ENCODE measurements at regions not wholly inside any gene's neighbourhood (a gene's known extent, or its start where the extent isn't known, plus 50 kb on each side); places are given as distances from the start of the nearest gene placed in this dataset.
A peak's percentile ranks its signal among the peaks of the same experiment; 100 is the strongest.
"Not testable (repeated sequence)": the region's sequence is repeated elsewhere in the genome, so short reads cannot be mapped to it uniquely, and the experiment has no call there.

DNA sequence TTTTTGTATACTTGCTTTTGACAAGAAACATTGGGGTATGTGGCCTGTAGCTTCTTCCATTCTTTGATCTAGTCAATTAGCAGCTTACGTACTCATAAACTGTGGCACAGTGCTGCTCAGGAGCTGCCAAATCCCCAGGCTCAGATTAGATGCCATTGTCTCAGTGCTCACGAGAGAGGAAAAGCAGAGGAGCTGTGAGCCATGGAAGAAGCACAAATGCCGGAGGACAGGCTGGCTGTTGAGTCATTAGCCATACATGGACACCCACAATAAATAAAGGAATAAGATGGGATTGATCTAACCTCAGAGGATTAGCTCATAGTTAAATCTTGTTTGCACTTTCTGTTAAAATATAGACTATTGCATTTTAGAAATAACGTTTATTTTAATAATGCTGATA, 121.7 kb downstream of the POSTN start:
- H3K4me3 Mint-ChIP-seq (ENCODE audit: unreplicated experiment): no peak overlapping the region
- TF ChIP-seq, protein P1, sequence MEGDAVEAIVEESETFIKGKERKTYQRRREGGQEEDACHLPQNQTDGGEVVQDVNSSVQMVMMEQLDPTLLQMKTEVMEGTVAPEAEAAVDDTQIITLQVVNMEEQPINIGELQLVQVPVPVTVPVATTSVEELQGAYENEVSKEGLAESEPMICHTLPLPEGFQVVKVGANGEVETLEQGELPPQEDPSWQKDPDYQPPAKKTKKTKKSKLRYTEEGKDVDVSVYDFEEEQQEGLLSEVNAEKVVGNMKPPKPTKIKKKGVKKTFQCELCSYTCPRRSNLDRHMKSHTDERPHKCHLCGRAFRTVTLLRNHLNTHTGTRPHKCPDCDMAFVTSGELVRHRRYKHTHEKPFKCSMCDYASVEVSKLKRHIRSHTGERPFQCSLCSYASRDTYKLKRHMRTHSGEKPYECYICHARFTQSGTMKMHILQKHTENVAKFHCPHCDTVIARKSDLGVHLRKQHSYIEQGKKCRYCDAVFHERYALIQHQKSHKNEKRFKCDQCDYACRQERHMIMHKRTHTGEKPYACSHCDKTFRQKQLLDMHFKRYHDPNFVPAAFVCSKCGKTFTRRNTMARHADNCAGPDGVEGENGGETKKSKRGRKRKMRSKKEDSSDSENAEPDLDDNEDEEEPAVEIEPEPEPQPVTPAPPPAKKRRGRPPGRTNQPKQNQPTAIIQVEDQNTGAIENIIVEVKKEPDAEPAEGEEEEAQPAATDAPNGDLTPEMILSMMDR (IDR thresholded peaks at IDR 0.05; ENCODE audit: partially characterized antibody, unreplicated experiment): no peak
- no peaks in the 10 kb centered on the region for H3K36me3 Mint-ChIP-seq (ENCODE audit: unreplicated experiment)
- no peaks in the 10 kb centered on the region for H3K9me3 Mint-ChIP-seq (ENCODE audit: unreplicated experiment)
- peaks cover 3% of the 10 kb centered on the region for H3K4me1 Mint-ChIP-seq (ENCODE audit: low read depth, unreplicated experiment)
- peak; percentile 19 for DNase-seq
- H3K27me3 Mint-ChIP-seq (ENCODE audit: unreplicated experiment): peaks cover 1% of the 10 kb centered on the region
- H3K27ac Mint-ChIP-seq (ENCODE audit: unreplicated experiment): no peak overlapping the region

DNA sequence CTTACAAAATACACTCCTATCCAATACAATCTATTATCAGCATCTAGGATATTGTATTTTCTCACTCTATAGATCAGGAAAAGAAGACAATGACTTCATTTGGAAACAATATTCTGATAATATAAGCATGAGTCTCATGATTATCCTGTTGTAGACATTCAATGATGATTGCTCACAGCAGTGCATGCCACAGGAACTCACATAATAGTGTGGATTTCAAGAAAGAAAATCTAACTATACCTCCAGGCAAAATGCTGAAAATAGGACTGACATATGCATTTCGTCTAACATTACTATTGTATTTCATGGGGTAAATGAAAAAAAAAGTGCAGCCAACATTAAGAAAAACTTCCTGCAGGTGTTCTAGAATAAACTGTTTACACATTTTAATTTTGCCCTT, 122.6 kb downstream of the POSTN start:
- TF ChIP-seq, protein P1 (IDR thresholded peaks at IDR 0.05; ENCODE audit: partially characterized antibody, unreplicated experiment): no peak
- Mint-ChIP-seq H3K27ac (ENCODE audit: unreplicated experiment) (no peak overlapping the region), H3K4me1 (ENCODE audit: low read depth, unreplicated experiment) (peaks cover 3% of the 10 kb centered on the region)

DNA sequence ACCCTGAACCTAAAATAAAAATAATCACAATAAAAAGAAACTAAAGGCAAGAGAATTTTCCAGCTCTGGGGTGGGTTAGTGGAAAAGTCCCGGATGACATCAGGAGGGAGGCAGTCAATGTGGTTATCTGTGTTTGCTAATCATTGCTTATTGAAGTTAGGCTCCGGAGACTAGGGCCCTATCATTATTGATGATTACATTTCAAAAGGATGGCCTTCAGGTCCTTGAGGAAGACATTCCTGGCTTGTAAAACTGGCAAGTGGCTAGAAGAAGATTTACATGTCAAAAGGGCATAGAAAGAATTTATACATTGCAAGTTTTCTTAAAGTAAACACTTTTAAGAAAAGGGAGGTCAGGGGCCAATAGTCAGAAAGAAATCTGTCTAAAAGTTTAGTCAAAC, 123.4 kb downstream of the POSTN start:
- no peaks in the 10 kb centered on the region for H3K9me3 Mint-ChIP-seq (ENCODE audit: unreplicated experiment)
- DNase-seq: no peak
- no peak overlapping the region for H3K4me3 Mint-ChIP-seq (ENCODE audit: unreplicated experiment)
- no peak overlapping the region for H3K27ac Mint-ChIP-seq (ENCODE audit: unreplicated experiment)
- peaks cover 4% of the 10 kb centered on the region for H3K27me3 Mint-ChIP-seq (ENCODE audit: unreplicated experiment)
- H3K4me1 Mint-ChIP-seq (ENCODE audit: low read depth, unreplicated experiment): peaks cover 3% of the 10 kb centered on the region
- TF ChIP-seq, protein P1 (IDR thresholded peaks at IDR 0.05; ENCODE audit: partially characterized antibody, unreplicated experiment): no peak
- H3K36me3 Mint-ChIP-seq (ENCODE audit: unreplicated experiment): no peaks in the 10 kb centered on the region

More for the DNA sequence above, 122.6 kb downstream of the POSTN start:
- H3K36me3 Mint-ChIP-seq (ENCODE audit: unreplicated experiment): no peaks in the 10 kb centered on the region
- H3K9me3 Mint-ChIP-seq (ENCODE audit: unreplicated experiment): no peaks in the 10 kb centered on the region
- no peak overlapping the region for H3K4me3 Mint-ChIP-seq (ENCODE audit: unreplicated experiment)
- no peak for DNase-seq
- peaks cover 4% of the 10 kb centered on the region for H3K27me3 Mint-ChIP-seq (ENCODE audit: unreplicated experiment)

DNA sequence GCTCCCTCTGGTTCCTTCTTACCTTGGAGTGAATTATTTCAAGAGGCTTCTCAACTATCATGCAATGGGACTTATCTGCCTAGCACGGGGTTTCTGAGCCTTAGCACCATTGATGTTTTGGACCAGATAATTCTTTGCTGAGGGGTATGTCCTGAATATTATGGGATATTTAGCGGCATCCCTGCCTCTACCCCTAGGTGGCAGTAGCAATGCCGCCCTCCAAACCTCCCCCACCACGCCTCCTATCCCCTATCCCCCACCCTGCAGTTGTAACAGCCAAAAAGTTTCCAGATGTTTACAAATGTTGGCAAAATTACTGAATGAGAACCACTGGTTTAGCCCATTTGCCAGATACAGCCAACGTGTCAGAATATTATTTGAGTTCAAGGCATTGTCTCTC, 125.5 kb downstream of the POSTN start:
- H3K4me3 Mint-ChIP-seq (ENCODE audit: unreplicated experiment): no peak overlapping the region
- no peak for DNase-seq
- TF ChIP-seq, protein P1 (IDR thresholded peaks at IDR 0.05; ENCODE audit: partially characterized antibody, unreplicated experiment): peak; percentile 30
- no peaks in the 10 kb centered on the region for H3K36me3 Mint-ChIP-seq (ENCODE audit: unreplicated experiment)
- peaks cover 3% of the 10 kb centered on the region for H3K4me1 Mint-ChIP-seq (ENCODE audit: low read depth, unreplicated experiment)
- no peak overlapping the region for H3K27ac Mint-ChIP-seq (ENCODE audit: unreplicated experiment)
- no peaks in the 10 kb centered on the region for H3K9me3 Mint-ChIP-seq (ENCODE audit: unreplicated experiment)
- H3K27me3 Mint-ChIP-seq (ENCODE audit: unreplicated experiment): peaks cover 5% of the 10 kb centered on the region

DNA sequence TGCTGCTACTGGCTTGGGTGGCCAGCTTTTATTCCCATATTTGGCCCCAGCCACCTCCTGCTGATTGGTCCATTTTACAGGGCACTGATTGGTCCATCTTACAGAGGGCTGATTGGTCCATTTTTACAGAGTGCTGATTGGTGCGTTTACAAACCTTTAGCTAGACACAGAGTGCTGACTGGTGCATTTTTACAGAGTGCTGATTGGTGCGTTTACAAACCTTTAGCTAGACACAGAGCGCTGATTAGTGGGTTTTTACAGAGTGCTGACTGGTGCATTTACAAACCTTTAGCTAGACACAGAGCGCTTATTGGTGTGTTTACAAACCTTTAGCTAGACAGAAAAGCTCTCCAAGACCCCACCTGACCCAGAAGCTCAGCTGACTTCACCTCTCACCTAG, 126.3 kb downstream of the POSTN start:
- not testable (repeated sequence) for H3K36me3 Mint-ChIP-seq (ENCODE audit: unreplicated experiment); DNase-seq; H3K27me3 Mint-ChIP-seq (ENCODE audit: unreplicated experiment); H3K4me1 Mint-ChIP-seq (ENCODE audit: low read depth, unreplicated experiment); H3K4me3 Mint-ChIP-seq (ENCODE audit: unreplicated experiment); H3K27ac Mint-ChIP-seq (ENCODE audit: unreplicated experiment); H3K9me3 Mint-ChIP-seq (ENCODE audit: unreplicated experiment)

DNA sequence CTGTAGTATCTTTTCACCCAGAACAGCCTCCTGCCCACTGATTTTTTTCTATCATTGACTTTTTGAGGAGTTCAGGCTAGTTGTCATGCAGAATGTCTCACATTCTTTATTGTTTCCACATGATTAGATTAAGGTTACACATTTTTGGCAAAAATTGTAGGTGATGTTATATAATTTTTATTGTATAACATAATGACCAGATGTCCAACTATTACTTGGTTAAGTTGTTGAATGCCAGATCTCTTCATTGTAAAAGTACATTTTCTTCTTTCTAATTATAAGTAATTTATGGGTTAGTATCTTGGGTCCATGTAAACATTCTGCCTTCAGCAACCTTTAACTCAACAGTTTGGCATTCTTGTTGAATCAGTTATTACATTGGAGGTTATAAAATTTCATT, 138.4 kb downstream of the POSTN start:
- TF ChIP-seq, protein P1 (IDR thresholded peaks at IDR 0.05; ENCODE audit: partially characterized antibody, unreplicated experiment): no peak
- no peak for DNase-seq
- Mint-ChIP-seq H3K4me3 (ENCODE audit: unreplicated experiment) (no peak overlapping the region), H3K27ac (ENCODE audit: unreplicated experiment) (no peak overlapping the region), H3K4me1 (ENCODE audit: low read depth, unreplicated experiment) (no peaks in the 10 kb centered on the region), H3K27me3 (ENCODE audit: unreplicated experiment) (peaks cover 2% of the 10 kb centered on the region), H3K9me3 (ENCODE audit: unreplicated experiment) (no peaks in the 10 kb centered on the region), H3K36me3 (ENCODE audit: unreplicated experiment) (peaks cover 1% of the 10 kb centered on the region)

Data from glutamatergic neuron (in vitro differentiated cells).